ENCODE measurements at regions not wholly inside any gene's neighbourhood (a gene's known extent, or its start where the extent isn't known, plus 50 kb on each side); places are given as distances from the start of the nearest gene placed in this dataset.

GRCh38 chr6:41464019-41464418 lies 82.2 kb upstream of the FOXP4 start:
- DNase-seq (ENCODE audit: low read depth in 1 of 2, low spot score in 1 of 2) (no peak), FAIRE-seq (no peak), ATAC-seq (no peak)
- 80% methylated on average over 3 of the region's 3 CpGs for WGBS (ENCODE audit: missing lambda C conversion rate)
- H3K4me3 ChIP-seq = no peak overlapping the region
- TF ChIP-seq CBX8 (IDR thresholded peaks at IDR 0.05) (no peak), POLR2A (IDR thresholded peaks at IDR 0.05; ENCODE audit: low read length) (no peak), RARB (CRISPR knock-in tag; IDR thresholded peaks at IDR 0.05) (no peak), CHD2 (IDR thresholded peaks at IDR 0.05; ENCODE audit: low read length, partially characterized antibody) (no peak), CHD4 (IDR thresholded peaks at IDR 0.05; ENCODE audit: borderline replicate concordance) (no peak), CEBPB (IDR thresholded peaks at IDR 0.05) (no peak), ESRRA (IDR thresholded peaks at IDR 0.05; ENCODE audit: borderline replicate concordance, low read length) (no peak), CBX2 (IDR thresholded peaks at IDR 0.05; ENCODE audit: borderline replicate concordance, low read depth) (no peak), KDM1A (IDR thresholded peaks at IDR 0.05; ENCODE audit: low read depth) (no peak)
- TF ChIP-seq, protein P1, sequence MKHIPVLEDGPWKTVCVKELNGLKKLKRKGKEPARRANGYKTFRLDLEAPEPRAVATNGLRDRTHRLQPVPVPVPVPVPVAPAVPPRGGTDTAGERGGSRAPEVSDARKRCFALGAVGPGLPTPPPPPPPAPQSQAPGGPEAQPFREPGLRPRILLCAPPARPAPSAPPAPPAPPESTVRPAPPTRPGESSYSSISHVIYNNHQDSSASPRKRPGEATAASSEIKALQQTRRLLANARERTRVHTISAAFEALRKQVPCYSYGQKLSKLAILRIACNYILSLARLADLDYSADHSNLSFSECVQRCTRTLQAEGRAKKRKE (CRISPR knock-in tag; IDR thresholded peaks at IDR 0.05; ENCODE audit: low read depth) = no peak
- H3K4me2 ChIP-seq = peak overlapping the region; percentile 7; the same call in 1 of the 3 replicates
- H3K4me1 ChIP-seq = peaks cover 7% of the 10 kb centered on the region; the same call in 2 of the 3 replicates
- POLR2A ChIA-PET = no interaction called here
- H3K27ac ChIP-seq = peak overlapping the region in 1 of 2 experiments; percentile 70; a peak in 3 of 6 replicates
- CTCF ChIA-PET = interaction anchor here (0.7 to 1.4 kb wide), 6 partner anchors 17 to 221 kb away, joined by 3 to 5 read pairs (median 3); no protein-coding TSS in a partner anchor
- no peaks in the 10 kb centered on the region for H3K9me3 ChIP-seq

- DNase-seq (ENCODE audit: low read depth in 1 of 2, low spot score in 1 of 2) (no peak), ATAC-seq (peak in 1 of 2 experiments; percentile 67; a peak in 2 of 6 replicates), FAIRE-seq (no peak)
- H3K27ac ChIP-seq = peak overlapping the region in 1 of 2 experiments; percentile 70; a peak in 3 of 6 replicates
- peak overlapping the region; percentile 7; the same call in 1 of the 3 replicates for H3K4me2 ChIP-seq
- H3K9me3 ChIP-seq = no peaks in the 10 kb centered on the region
- H3K4me1 ChIP-seq = peaks cover 7% of the 10 kb centered on the region; the same call in 2 of the 3 replicates
- POLR2A ChIA-PET = no interaction called here
- CTCF ChIA-PET = interaction anchor here (0.9 to 1.4 kb wide), 4 partner anchors 17 to 219 kb away, joined by 3 to 4 read pairs (median 3); no protein-coding TSS in a partner anchor
- no peak for TF ChIP-seq ZSCAN20 (CRISPR knock-in tag; IDR thresholded peaks at IDR 0.05)
- no peak for TF ChIP-seq FOSB (CRISPR knock-in tag; IDR thresholded peaks at IDR 0.05)
- no peak for TF ChIP-seq TFCP2L1 (CRISPR knock-in tag; IDR thresholded peaks at IDR 0.05)
- no peak for TF ChIP-seq TP53 (CRISPR knock-in tag; IDR thresholded peaks at IDR 0.05)
- TF ChIP-seq ESRRA (IDR thresholded peaks at IDR 0.05; ENCODE audit: borderline replicate concordance, low read length) = no peak
- TF ChIP-seq KDM1A (IDR thresholded peaks at IDR 0.05; ENCODE audit: low read depth) = no peak
- no peak for TF ChIP-seq JUN (IDR thresholded peaks at IDR 0.05)
- no peak for TF ChIP-seq REST (IDR thresholded peaks at IDR 0.05)
- TF ChIP-seq, protein P1 (CRISPR knock-in tag; IDR thresholded peaks at IDR 0.05; ENCODE audit: low read depth) = no peak
- no peak for TF ChIP-seq PHF8 (IDR thresholded peaks at IDR 0.05; ENCODE audit: borderline replicate concordance, low read depth)
- TF ChIP-seq JUNB (IDR thresholded peaks at IDR 0.05) = no peak
- TF ChIP-seq CEBPB (IDR thresholded peaks at IDR 0.05) = no peak
- TF ChIP-seq RAD21 (conservative IDR thresholded peaks at IDR 0.05 in 1 of 2, IDR thresholded peaks at IDR 0.05 in 1 of 2) = no peak
- no peak for TF ChIP-seq GATA3 (IDR thresholded peaks at IDR 0.05; ENCODE audit: borderline replicate concordance)
- TF ChIP-seq HOXB5 (CRISPR knock-in tag; IDR thresholded peaks at IDR 0.05) = no peak
- no peak for TF ChIP-seq POLR2A (IDR thresholded peaks at IDR 0.05; ENCODE audit: low read length)
- TF ChIP-seq ELK1 (IDR thresholded peaks at IDR 0.05; ENCODE audit: low read depth, low read length) = no peak
- no peak for TF ChIP-seq CHD4 (IDR thresholded peaks at IDR 0.05; ENCODE audit: borderline replicate concordance)
- TF ChIP-seq CTCF (IDR thresholded peaks at IDR 0.05) = no peak
- TF ChIP-seq HOXB13 (CRISPR knock-in tag; IDR thresholded peaks at IDR 0.05; ENCODE audit: low read depth) = no peak
- no peak overlapping the region for H3K4me3 ChIP-seq
- 43% methylated on average over 7 of the region's 7 CpGs for WGBS (ENCODE audit: missing lambda C conversion rate)
Measured at GRCh38 chr6:41464481-41464880, 81.7 kb upstream of the FOXP4 start.
